ENCODE measurements at regions not wholly inside any gene's neighbourhood (a gene's known extent, or its start where the extent isn't known, plus 50 kb on each side); places are given as distances from the start of the nearest gene placed in this dataset.

- TF ChIP-seq, protein P1, sequence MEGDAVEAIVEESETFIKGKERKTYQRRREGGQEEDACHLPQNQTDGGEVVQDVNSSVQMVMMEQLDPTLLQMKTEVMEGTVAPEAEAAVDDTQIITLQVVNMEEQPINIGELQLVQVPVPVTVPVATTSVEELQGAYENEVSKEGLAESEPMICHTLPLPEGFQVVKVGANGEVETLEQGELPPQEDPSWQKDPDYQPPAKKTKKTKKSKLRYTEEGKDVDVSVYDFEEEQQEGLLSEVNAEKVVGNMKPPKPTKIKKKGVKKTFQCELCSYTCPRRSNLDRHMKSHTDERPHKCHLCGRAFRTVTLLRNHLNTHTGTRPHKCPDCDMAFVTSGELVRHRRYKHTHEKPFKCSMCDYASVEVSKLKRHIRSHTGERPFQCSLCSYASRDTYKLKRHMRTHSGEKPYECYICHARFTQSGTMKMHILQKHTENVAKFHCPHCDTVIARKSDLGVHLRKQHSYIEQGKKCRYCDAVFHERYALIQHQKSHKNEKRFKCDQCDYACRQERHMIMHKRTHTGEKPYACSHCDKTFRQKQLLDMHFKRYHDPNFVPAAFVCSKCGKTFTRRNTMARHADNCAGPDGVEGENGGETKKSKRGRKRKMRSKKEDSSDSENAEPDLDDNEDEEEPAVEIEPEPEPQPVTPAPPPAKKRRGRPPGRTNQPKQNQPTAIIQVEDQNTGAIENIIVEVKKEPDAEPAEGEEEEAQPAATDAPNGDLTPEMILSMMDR (IDR thresholded peaks at IDR 0.05): no peak
- TF ChIP-seq ZFX (IDR thresholded peaks at IDR 0.05; ENCODE audit: borderline replicate concordance): no peak
These were observed 785.6 kb downstream of the NTRK3 start for GRCh38 chr15:87470923-87471322.

Measured in 22Rv1 (cell line).